ENCODE measurements at regions not wholly inside any gene's neighbourhood (a gene's known extent, or its start where the extent isn't known, plus 50 kb on each side); places are given as distances from the start of the nearest gene placed in this dataset.

DNA sequence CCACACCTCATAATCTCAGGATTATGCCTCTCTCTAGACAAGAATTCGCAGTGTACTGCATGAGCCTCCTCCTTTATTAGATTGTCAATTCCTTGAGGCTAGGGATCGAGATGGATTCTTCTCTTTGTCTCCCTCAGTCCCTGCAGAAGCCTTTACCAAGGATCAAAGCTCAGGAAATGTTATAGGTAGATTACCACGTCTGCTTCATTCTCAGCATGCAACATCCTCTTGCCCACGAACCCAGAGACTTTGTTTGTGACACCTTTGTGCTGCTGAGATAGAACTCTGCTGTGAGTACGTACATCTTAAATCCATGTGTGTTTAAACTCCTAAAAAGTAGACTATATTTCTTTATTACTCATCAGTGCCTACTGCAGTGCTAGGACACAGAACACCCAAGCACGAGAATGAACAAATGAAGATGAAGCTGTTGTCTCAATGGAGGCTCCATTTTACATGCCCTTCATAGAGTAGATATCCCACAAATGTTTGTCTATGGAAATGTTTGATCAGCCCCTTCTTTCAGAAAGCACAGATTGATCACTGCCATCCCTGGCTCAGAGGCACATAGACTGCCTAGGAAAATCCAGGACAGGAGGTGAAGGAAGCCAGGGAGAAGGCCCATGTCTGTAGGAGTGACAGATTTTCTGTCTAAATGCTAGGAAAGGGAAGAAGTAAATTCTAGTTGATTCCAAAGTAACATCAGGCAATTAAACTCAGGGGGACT, 98.8 kb upstream of the KLHL29 start:
- no peak for DNase-seq

DNA sequence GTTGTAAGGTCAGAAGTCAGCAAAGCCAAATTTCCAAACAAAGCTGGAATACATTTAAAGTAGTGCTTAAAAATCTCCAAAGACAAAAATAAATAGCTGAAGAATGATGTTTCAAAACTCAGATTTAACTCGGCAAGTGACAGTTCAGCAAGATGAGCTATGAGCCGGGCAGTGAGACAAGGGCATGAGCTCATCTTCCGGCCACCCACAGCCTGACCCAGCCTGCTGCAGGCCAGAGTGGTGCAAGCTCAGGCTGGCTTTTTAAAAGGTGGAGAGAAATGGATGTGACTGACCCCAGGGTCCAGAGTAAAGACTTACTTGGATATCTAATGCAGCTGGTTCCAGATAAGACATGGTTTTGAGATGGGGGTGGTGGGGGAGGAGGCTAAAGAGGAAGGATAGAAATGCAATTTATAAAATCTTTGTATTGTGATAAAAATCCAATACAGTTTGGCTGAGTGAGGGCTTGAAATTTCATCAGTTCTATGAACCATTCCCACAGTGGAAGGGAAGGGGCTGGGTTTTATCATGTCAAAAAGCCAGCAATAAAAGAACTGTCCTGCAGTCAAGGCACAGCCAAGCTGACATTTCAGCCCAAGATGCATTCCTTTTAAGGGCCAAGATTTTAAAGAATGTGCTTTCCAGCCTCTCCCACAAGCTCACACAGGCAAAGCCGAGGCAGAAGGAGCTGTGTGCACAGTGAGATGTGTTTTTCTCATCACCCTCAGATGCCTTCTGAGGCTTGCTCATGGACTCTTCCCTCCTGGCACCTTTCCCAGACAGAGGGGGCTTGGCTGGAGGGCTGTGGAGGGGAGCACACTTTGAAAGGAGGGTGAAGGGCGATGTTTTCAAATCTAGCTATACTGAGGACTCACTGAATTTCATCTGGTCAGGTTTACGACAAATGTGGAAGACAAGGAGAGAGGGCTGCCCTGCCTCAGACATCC, 97.9 kb upstream of the KLHL29 start:
- peak; percentile 82 to 96 (median 87) for DNase-seq

GRCh38 chr2:23289671-23290070, 95.3 kb upstream of the KLHL29 start:
- DNase-seq: no peak

DNA sequence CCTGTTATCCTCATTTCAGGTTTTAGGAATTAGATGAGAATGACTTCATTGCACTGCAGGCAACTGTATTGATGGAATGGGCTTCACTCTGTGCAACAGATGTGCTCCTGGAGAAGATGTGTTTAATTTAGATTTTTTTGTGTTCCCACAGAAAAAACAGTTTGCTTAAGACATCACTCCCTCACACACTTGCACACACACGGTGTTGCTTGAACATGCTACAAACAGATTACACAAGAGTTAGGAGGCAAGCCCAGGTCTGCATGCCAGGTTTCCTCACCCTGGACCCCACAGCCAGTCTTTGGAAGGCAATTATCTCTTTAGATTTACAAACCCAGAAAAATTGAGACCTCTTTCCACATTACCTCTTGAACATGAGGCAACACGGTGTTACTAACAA, 93.7 kb upstream of the KLHL29 start:
- DNase-seq: peak in 1 of 3 donors; percentile 60

DNA sequence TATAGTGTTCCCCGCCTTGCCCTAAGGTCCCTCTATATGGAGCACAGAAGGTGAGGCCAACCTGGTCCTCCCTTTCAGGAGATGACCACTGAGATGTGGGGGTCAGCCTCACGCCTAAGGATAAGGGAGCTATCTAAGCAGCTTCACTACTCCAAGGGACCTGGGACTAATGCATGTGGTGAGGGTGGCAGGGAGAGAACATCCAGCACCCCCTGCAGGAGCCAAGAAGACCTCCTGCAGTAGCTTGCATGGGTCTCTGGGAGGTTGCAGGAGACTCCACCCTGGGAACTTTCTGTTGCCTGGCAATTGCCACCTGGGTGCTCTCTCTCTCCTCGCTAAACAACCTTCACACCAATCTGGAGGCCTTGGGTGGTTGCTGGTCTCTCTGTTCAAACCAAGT, 93.0 kb upstream of the KLHL29 start:
- DNase-seq: no peak

DNA sequence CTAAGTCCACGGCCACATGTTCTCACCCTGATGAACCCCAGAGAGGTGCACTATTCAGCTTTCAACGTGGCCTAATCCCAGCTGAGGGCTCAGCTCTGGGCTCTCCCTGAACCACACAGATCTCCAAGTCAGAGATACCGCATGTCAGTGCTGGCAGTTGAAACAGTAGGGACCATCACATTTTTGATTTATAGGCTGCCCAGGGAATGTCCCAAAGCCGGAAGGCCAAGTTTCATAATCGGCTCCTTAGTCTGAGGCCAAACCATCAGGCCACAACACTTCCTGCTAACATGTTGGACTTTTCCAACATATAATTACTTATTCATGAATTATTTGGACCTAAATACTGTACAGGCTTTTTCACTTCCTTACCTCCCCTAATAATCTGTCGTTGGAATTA, 91.9 kb upstream of the KLHL29 start:
- peak in 2 of 3 donors; percentile 51 to 54 for DNase-seq

- DNase-seq: peak in 1 of 3 donors; percentile 62
These were observed 91.2 kb upstream of the KLHL29 start for GRCh38 chr2:23293731-23294130.

- no peak for DNase-seq
These were observed 90.7 kb upstream of the KLHL29 start for GRCh38 chr2:23294238-23294637.

- no peak for DNase-seq
These were observed 88.3 kb upstream of the KLHL29 start for GRCh38 chr2:23296691-23297090.

DNA sequence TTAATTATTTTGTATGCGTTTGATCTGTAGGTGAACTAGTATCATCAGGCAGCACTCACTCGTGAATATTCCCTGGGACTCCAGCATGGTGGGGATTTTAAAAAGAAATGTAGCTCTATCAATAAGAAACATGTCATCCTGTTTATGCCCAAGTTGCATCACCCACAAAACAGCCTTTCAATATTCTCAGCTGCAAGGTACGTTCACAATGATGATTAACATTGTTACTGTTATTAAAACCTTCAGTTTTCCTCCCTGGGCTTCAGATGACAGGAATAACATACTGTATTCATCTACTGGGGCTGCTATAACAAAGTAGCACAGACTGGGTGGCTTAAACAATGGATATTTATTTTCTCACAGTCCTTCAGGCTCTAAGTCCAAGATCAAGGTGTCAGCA, 87.9 kb upstream of the KLHL29 start:
- no peak for DNase-seq

DNA sequence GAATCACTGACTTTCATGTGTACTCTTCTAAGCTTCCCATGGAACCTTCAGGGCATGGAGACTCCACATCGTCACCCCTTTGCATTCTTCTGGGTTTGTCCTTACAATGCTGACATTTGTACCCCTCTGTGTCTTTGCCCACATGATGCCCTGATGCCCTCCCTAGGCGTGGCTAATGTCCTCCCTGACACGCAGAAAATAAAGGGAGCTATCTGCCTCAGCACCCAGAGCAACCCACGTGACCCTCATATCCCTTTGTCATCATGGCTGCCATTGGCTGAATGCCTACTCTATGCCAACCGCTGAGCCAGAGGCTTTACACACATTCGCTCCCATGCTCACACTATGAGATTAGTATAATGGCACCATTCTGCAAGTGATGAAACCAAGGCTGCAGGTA, 86.4 kb upstream of the KLHL29 start:
- DNase-seq: no peak

GRCh38 chr2:23299476-23300195, 85.3 kb upstream of the KLHL29 start:
- no peak for DNase-seq

DNA sequence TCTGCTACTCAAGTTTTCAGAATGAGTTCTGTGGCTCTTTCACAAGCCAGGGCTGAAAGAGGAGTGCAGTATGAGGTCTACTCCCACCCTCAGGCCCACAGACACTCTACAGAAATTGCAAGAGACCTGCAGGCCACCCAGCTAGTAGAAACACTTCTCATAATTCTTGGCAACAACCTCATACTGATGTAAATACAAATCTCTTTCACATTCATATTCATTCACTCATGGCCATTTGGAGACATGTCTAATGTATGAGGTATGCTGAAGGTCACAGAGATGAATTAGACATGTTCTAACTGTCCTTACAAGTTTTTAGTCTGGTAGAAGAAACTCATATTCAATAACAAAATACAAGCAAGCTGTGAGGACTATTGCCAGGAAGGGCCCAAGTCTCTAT, 83.8 kb upstream of the KLHL29 start:
- no peak for DNase-seq

DNA sequence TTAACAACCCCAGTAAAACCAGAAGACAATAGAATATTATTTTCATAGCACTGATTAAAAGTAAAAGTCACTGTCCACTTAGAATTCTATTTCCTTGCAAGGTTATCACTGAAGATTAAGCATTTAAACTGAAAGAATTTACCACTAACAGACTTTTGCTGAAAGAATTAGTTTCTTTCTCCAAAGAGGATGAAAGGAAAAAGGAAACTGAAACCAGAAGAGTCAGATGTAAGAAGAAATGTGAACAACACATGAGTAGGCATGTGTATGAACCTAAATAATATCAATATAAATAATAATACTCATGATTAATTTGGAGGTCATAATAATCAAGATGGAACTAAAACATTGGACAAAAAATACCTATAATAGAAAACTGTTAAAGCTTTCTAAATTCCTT, 82.4 kb upstream of the KLHL29 start:
- no peak for DNase-seq

GRCh38 chr2:23306401-23306800, 78.6 kb upstream of the KLHL29 start:
- DNase-seq: no peak

GRCh38 chr2:23311186-23311585, 73.8 kb upstream of the KLHL29 start:
- DNase-seq: no peak

- no peak for DNase-seq
These were observed 71.9 kb upstream of the KLHL29 start for GRCh38 chr2:23312996-23313606.

DNA sequence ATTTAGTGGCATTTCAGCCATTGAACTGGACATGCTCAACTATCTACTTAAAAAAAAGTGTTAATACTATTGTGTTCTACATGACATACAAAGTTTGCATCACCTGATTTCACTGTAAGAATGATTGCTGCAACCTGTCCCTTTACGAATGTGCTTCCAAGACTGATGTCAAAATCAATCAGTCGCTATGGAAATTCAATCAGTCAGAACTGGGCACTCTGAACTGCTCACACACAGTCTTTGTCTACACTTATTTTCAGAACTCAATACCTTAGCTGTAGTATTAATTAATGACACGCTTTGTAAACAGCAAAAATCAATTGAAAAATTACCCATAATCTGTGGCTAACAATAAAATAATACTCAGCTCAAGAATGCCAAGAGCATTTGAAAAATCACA, 70.3 kb upstream of the KLHL29 start:
- no peak for DNase-seq

DNA sequence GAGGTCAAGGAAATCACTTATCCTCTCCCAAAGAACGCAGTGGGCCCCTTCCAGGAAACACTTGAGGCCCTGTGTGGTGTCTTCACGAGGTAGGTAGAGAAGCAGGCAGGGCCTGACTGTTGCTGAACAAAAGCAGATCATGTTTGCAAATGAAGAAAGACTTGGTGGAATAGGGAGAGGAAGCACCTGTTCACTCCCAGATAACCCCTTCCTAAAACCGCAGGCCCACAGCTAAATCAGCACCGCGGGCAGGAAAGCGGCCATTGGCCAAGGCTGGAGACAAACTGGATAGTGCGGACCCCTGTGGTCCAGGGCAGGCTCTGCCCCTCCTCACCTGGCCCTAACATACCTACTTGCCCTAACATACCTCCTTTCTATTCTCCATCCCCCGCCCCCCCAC, 64.9 kb upstream of the KLHL29 start:
- no peak for DNase-seq

DNA sequence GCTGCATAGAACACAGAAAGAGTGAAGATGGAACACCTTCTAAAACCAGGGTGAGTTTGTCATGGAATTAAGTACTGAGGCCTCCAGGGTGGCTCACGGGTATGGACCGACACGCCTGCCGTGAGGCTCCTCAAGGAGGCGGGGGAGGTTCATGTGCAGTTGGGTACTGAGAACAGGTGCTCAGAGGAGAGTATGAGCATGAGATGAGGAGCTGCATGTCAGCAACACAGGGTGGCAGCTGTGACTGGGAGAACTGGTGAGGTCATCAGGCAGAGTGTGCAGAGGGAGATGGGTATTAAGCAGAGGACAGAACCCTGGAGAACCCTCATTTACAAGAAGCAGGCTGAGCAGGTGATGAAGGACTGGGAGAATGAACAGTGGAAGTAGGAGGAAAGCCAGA, 63.2 kb upstream of the KLHL29 start:
- no peak for DNase-seq

DNA sequence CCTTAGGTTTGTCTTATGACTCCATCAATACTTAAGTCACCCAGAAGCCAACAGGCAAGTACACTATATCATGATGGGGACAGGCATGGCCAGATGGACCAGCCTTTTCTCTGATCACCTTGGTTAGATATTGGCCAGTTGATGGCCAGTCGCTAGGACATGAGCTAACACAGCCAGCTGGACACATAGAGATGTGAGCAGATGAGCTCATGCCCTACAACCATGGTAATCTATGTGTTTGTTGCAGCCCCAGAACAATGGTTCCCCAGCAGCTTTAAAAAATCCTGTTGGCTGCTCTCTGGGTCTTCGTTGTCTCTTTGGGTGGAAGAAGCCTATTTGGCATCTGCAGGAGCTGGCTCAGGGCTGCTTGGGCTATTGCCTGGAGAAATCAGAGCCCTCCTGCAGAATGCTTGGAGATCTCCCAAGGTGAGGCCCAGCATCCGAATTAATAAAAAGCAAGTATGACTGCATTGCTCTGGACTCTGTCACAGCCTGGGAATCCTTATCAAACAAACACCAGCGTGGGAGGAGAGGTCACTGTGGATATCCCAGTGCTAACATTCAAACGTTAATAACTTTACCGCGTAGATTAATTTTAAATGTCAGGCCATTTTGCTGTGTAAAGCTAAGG, 62.3 kb upstream of the KLHL29 start:
- DNase-seq: peak in 2 of 3 donors; percentile 34 to 67

All from muscle of back (tissue), 3 donors.